ENCODE measurements at regions not wholly inside any gene's neighbourhood (a gene's known extent, or its start where the extent isn't known, plus 50 kb on each side); places are given as distances from the start of the nearest gene placed in this dataset.

DNA sequence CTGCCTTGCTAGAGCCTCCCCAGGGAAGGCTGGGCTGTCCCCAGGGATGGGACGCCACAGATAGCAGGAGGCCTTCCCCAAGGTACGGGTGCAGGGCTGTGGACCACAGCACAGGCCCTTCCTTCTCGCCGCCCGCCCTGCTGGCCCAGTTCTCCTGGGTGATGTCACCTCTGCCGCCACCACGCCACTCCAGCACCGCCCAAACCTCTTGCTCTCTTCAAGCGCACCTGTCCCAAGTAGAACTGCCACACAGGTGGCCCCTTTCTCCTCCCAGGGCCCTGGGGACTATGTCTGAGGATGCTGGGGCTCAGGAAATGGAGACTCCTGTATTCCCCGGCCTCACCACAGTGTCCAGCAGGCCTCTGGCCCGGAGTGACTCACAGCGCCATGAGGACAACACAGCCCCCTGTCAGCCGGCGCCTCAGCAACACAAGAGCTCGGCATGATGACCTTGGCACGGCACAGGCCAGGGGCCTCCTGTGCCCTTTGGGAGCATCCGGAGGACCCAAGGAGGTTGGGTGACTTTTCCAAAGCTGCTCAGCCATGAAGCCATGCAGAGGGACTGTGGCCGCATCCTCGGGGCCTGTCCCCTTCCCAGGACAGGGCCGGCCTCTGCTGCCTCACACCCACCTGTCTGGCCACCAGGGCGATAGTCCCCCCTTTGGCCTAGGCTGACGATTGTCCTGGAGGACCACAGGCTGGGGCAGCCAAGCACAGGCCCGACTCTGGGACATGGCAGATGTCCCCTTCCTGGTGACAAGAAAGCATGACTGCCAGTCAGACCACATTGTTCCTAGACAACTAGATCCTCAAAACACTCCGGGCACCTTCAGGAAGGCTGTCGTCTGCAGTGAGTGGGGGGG is 1023.5 kb downstream of the BRD1 start:
- no peak for DNase-seq

DNA sequence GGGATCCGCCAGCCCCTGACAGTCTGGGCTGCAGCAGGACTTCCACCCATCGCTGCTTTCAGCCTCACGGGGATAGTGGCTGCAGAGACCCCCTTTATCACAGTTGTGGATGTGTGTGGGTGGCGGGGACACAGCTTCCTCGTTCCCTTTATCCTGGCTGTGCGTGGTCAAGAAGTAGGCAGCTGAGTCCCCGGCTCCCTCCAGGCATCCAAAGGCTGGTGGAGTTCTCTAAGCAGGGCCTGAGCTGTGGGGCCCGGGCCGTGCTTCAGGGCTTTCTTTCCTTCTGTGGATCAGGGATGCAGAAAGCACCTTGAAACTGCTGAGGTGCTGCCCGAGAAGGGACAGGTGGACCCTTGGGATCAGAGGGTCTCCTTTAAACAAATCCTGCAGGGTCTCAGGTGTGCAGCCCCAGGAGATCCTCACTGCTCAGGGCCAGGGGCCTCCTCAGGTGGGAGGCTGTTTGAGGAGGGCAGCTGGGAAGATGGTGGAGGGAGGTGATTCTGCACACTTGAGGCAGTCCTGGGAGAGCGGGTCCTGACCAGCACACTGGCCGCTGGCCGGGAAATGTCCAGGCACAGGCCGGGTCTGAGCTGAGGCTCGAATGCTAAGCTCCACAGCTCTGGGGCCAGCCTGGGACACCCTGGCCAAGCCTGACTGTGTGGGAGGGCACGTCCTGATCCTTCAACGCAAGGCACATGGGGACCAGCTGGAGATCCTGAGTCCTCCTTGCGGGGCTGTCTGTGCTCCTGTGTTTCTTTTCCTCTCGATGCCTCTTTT is 1024.3 kb downstream of the BRD1 start:
- no peak for DNase-seq

DNA sequence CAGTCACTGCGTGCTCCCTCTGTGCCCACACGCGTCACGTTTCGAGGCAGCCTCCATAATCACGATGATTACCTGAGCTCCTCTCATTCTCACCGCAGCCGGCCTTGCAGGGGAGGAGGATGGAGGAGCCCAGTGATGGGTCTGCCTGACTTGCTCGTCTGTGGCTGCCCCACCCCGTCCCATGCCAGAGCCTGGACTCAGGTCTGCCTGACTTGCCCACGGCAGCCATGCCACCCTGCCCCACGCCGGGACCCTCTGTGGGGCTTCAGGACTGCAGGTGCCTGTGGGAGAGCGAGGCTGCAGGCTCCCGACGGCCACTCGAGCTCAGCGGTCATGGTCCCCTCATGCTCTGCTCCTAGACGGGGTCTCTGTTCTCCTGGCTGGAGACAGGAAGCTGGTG is 1025.1 kb downstream of the BRD1 start:
- no peak for DNase-seq

DNA sequence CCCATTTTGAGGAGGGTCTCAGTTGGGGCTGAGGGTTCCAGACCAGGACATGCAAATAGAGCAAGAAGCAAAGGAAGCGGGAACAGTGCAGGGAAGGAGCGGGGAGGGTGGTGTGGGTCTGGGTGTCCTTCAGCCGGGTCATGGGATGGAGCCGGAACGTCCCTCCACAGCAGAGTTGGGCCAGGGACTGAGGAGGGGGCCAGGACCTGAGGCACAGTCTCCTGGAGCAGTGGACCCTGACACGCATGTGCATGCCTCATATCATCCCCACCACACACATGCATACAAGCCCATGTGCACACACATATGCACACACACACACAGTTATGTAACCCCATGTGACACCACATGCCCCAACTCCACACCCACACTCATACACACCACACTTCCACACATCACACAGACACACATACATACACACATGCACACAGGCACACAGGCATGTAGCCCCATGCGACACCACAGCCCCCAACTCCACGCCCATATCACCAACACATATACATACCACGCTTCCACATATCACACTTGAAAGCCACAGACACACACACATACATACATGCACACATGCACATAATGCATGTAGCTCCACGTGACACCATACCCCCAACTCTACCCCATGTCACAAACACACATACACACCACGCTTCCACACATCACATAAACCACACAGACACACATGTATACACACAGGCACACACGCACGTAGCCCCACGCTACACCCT is 1026.6 kb downstream of the BRD1 start:
- no peak for DNase-seq

DNA sequence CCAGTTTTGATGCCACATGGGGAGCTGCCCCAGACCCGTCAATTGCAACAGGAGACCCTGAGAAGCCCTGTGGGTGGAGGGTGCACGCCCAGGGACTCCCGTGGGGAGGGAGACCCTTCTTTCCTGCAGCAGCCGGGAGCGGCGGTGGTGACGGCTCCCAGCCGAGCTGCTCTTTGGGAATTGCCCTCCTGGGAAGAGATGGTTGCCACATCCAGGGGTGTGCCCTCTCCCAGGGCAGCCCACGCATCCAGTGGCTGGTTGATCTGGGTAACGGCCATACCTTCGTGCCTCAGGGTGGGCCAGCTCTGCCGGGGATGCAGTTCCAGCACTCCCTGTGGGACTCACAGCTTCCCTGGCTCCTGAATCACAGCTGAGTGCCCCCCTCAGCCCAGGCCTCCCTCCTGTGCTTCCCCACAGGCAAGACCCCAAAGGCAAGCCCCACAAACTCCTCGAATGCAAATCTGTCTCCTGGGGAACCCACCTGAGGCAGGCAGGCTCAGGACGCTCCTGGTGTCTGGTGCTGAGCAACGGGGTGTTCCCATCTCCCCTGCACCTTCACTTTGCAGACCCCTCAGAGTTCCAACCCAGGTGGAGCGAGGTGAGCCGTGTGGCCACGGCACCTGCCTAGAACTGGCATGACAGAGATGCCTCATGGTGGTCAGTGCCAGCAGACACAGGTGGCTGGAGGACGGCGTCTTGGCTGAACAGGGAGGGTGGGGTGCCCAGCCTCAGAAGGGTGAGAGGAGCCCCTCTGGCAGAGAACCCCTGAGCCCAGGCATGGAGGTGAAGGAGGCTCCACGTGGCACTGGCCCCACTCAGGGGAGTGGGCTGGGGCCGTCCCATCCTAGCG is 1027.4 kb downstream of the BRD1 start:
- no peak for DNase-seq

DNA sequence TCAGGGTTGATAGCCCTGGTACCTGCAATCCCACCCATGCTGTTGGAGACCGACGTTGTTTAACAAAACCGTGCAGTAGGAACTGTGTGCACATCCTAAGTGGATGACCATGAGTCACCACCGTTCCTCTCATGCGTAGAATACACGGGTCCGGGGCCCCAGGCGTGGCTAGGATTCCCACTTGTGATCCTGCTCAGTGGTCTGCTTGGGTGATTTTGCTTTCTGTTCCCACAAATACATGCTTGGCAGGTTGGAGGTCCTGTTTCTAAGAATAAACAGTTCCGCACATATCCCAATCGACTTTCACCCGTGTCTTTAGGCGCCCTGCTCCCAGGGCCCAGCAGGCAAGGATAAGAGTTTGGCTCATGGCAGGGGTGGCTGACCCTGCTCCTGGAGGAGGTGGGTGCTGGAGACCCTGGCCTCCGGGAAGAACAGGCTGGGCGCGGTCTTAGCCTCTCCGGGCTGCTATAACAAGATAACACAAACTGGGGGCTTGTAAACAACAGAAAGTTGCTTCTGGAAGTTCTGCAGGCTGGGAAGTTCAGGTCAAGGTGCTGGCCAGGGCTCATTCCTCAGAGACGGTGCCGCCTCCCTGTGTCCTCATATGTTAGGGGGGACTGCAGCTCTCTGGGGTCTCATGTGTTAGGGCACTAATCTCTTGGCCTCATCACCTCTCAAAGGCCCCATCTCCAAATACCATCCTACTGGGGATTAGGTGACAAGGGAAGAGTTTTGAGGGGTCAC is 1028.3 kb downstream of the BRD1 start:
- DNase-seq = no peak

DNA sequence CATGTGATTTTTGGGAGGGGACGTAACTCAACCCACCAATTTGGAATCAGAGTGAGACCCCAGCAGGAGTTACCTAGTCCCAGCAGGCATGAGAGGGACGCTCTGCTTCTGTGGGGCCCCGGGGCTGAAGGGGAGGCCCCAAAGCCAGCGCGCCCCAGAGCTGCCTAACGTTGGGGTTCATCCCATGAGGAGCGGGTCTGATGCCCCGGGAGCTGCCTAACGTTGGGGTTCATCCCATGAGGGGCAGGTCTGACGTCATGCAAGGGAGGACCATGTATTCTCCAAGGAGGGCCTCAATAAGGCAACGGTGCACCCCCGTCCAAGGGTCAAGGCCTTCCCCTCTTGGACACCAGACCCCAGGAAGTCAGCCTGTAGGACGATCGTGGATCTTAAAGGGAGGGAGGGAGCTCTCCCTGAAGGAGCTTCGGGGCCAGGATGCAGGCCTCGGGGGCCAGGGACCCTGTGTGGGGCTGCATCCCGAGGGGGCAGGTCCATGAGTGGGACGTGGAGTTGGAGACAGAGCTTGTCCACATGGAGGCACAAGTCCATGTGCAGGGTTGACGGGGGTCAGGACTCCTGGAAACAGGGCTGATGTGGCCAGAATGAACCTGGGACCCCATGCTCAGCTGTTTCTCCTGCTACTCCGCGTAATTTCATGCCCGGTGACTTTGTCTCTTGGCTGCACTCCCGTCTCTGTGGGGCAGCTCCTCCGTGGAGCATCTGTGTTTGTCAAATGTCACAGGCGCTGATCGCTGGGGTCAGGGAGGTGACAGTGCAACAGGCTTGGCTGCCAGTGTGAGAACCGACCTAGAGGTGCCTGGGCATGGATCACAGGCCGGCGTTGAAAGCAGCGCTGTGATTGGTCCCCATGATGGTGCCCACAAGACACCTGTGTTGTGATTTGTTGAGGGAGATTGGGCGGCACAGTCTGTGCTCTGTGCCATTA is 1029.1 kb downstream of the BRD1 start:
- DNase-seq = no peak

DNA sequence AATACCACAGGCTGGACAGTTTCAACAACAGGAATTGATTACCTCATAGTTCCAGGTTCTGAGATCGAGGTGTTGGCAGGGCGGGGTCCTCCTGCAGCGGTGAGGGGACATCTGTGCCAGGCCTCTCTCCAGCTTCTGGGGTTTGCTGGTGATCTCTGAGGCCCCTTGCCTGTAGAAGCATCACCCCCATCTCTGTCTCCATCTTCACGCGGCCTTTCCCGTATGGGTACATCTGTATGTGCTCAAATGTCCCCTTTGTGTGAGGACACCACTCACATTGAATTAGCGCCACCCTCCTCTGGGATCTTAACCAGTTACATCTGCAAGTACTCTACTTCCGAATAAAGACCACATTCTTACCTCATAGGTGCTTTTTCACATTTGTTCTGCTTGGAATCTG is 1029.9 kb downstream of the BRD1 start:
- no peak for DNase-seq

DNA sequence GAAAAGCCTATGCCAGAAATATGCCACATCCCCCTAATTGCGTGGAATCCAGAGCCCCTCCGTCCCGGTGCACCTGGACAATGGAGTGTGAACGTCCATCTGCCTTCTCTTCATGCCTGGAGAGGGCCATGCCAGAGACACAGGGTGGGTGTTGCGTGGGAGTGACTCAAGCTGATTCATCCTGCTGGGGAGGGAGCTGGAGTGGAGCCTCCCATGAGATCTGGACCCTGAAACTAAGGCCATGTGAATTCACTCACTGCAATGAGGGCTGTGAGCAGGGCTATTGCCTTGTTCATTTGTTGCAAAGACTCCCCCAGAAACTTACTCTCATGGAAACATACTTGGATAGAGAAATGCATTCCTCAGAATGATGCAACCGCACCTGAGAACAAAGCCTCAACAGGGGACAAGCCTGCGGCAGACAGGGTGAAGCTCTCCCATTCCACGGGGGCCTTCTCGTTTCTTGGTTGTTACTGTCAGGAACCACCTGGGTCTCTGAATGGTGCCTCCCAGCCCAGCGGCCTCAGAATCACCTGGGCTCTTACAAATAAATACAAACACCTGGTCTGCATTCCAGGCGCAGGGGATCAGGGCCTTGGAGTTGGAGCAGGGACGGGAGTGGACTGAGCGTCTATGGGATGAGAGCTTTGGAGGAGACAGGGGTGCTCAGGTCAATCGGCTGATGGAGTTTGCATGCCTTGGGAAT is 1031.2 kb downstream of the BRD1 start:
- no peak for DNase-seq

DNA sequence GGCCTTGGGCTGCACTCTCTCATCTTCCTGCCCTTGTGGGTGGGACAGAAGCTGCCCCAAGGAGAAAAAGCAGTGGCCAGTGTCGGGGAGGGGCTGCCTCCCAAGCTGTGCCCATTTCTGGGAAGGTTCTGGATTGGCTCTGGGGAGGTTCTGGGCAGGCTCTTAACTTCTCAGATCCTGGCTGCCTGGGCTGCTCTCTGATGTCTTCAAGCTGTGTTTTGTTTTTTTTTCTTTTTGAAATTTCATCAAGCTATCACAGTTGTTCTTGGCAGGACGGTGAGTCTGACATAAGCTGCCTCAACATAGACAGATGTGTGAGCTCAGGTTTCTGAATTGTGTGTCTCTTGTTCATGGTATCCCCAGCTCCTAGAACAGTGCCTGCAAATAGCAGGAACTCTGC is 1032.0 kb downstream of the BRD1 start:
- DNase-seq = no peak

DNA sequence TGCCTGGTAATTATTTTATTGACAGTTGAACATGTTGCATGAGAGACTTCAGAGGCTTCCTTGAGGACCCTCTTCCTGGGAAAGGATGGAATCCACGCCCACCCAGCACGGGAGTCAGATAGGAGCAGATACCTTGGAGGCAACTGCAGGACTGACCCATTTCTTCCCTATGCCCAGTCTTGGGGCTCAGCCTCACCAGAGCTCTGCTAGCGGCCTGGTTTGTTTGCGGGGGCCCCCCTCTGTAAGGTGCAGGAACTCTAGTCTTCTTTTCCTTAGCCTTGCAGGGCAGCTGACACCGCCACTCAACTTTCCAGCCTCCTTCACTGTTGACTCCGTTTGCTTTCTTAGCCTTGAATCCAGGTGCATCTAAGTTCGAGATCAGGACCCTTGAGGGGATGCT is 1032.8 kb downstream of the BRD1 start:
- no peak for DNase-seq

DNA sequence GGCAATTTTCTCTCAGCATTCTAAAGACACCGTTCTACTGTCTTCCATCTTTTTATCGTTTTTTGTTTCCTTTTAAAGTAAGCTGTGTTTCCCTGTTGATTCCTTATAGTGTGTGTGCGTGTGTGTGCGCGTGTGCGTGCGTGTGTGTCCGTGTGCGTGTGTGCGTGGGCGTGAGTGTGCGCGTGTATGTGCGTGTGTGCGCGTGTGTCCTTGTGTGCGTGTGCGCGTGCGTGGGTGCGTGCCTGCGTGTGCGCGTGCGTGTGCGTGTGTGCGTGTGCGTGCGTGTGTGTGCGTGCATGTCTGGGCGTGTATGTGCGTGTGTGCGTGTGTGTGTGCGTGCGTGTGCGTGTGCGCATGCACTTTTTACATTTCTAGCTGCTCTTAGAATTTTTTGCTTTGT is 1033.7 kb downstream of the BRD1 start:
- DNase-seq = no peak

DNA sequence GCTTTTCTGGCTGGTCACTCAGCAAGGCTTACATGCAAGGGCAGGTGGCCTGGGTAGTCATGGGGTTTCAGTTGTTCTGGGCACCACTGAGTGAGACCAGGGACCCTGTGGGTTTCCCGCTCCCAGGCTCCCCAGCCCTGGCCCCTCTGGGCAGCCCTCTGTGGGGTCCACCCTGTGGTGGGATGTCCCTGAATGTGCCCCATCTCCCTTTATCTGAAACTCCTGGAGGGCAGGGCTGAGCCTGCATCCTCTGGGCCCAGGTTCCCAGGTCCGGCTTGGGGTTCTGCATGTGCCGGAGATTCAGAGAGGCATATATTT is 1041.0 kb downstream of the BRD1 start:
- no peak for DNase-seq

DNA sequence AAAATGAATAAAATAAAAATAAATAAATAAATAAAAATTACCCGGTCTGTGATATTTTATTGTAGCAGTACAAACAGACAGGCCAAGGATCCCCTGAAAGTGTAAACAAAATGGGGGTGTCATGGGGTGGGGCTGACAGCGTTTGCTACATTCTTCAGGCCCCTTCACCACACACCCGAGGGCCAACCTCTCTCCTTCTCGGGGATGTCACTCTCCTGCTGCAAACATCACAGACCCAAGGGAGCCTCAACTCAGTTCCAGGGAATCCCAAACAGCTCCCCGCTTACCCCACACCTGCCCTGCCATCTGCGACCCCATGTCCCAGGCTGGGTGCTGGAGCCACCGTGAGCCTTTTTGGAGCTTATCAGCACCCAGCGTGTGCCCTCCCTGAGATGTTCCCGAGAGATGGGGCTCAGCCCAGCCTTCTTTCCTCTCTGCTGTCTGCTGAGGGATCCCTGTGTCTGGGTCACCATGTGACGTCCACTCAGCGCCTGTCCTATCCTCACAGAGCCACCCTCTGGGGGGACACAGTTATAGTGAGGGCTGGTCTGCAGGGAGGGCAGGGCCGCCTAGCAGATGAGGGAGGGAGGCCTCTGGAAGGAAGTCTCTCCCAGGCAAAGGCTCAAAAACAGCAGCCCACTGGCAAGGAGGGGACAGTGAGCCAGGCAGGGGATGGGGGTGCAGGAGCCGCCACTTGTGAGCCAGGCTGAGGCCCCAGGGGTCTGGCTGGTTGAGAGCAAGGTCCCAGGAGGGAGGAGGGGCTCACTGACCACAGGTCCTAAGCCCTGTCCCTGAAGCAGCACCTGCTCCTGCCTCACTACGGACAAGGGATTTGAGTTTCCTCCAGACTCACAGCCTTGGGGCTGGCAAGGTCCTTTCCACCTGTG is 1041.6 kb downstream of the BRD1 start:
- DNase-seq = no peak

DNA sequence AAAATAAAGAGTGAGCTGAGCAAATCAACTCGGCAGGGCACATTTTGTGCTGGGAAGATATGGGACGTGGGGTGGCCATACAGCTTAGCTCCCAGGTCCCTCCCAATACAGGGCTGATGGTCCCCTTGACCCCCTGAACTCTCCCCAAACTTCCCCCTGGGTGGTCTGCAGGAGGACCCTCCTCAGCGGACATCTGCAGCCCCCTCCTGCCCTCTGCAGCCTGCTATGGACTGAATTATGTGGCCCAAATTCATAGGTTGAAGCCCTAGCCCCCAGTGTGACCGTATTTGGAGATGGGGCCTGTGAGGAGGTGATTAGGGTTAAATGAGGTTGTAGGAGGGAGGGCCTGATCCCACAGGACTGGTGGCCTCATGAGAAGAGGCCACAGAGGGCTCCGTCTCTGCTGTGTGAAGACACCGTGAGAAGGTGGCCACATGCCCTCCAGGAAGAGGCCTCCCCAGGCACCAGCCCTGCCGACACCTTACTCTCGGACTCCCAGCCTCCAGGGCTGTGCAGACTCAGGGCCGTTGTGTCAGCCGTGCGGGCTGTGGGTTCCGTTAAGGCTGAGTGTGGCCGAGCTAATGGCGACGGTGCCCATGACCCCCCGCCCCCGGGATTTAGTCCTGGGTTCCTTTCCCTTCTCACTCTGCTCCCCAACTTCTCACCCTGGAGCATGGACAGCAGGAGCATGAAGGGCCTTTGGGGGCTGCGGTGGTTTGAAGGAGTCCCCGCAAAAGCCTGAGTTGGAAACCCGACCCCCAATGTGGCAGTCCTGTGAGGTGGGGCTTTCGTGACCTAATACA is 1042.8 kb downstream of the BRD1 start:
- no peak for DNase-seq

DNA sequence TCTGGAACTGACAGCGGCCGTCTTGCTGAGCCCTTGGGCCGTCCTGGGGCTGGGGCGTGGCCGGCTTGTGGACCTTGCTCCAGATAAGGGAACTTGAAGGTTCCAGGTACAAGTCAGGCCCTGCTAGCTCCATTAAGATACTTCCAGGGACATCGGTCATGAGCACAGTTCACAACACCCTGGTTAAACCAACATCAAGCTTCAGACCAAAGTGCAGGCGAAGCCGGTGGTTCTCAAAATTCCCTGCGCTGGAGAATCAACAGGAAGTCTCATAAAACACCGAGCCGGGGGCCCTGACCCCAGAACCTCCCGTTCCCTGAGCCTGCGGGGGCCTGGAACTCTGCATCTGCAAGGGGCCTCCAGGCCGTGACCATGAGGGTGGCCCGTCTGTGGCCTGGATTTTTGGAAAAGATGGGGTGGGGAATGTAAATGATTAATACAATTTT is 1043.8 kb downstream of the BRD1 start:
- no peak for DNase-seq

DNA sequence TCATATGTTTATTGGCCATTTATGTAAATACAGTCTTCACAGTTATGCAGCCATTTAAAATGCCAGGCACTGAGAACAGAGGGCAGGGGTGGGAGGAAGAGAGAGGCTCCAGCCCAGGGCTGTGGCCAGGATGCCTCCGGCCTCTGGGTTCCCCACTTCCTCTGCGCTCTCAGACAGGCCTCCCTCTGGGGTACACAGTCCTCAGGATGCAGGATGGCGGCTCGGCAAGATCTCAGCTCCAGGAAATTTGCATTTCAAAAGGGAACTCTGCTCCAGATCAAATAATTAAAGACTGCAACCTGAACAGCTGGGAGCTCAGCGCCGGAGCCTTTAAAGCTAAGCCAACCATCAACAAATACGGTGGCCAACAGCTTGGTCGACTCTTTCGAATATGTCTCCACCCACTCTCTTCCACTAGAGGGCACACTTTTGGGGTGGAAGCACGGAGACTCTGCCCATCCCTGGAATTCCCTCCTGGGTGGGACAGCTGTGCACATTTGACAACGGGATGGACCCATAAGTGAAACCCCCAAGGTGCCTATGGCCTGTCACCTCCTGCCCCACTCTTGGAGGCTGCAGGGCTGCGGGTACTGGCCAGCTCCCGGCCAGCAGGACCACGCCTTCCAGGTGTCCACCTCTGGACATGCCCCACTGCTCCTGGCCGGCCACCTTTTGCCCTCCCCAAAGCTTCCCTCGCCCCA is 1044.7 kb downstream of the BRD1 start:
- DNase-seq = no peak

DNA sequence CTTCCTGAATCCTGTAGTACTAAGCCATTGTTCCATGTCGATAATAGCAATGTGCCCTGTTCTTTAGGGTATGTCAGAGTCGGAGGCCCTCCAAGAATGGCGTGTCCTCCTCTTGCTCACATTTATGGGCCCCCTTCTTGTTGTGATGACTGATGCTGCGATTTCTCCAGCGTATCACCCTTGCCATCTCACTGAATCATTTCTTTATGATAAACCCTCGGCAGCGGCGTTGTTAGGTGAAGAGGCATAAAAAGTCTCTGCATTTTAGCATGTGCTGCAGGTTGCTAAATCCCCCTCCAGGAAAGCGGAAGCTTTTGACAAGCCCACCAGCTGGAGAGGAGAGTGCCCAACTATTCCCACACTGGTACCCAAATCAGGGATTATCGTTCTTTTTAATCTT is 1045.3 kb downstream of the BRD1 start:
- DNase-seq = no peak

Measured in EL (cell line).